ENCODE measurements at regions not wholly inside any gene's neighbourhood (a gene's known extent, or its start where the extent isn't known, plus 50 kb on each side); places are given as distances from the start of the nearest gene placed in this dataset.

DNA sequence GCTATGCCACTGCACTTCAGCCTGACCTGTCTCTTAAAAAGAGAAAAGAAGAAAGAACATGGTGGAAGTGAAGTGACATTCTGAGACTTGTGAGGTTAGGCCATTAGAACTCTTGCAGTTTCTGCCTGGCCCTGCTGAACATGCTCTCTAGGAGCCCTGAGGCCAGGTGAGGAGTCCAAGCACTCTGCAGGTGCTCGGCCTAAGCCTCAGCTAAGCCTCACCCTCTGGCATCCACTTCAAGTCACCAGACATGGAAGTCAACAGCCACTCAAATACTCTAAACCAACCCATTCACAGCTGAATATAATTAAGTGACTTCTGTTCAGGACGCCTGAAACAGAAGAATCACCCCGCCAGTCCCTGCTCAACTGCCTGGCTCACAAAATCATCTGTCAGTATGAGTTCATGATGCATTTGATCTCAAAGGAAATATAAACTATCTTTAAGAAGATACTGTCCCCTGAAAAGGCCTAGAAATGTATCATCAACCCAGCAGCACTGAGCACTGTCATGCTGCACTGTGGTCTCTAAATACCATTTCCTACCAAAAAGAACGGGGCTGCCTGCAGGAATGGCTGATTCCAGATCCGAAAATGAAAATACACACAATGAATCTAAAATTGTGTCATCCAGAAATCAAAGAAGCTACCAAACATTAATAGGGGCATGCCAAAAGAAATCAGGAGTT is 118.8 kb downstream of the PSMG1 start:
- Histone ChIP-seq H3K4me1 (ENCODE audit: insufficient read depth, low read length) (no peaks in the 10 kb centered on the region), H3T11ph (ENCODE audit: low read length) (no peak overlapping the region)
- no peak for DNase-seq

More for the DNA sequence above, 118.8 kb downstream of the PSMG1 start:
- Histone ChIP-seq H3K14ac (ENCODE audit: insufficient read depth, low read length) (no peak overlapping the region), H4K5ac (ENCODE audit: insufficient read length, low read depth, low read length) (no peak overlapping the region), H2BK5ac (ENCODE audit: insufficient read length, low read length) (no peak overlapping the region), H2BK120ac (ENCODE audit: low read depth, low read length, poor library complexity, severe bottlenecking) (no peak overlapping the region), H2AK5ac (ENCODE audit: insufficient read length, low read length) (no peak overlapping the region), H2AFZ (ENCODE audit: low read length) (no peak overlapping the region), H4K8ac (replicated peaks; ENCODE audit: insufficient read length, low read depth, low read length) (no peak overlapping the region), H3K79me1 (ENCODE audit: insufficient read depth, low read depth, low read length, poor library complexity, severe bottlenecking) (no peaks in the 10 kb centered on the region), H3K4ac (ENCODE audit: low read depth, low read length) (no peak overlapping the region), H3K27me3 (ENCODE audit: insufficient read depth, low read length) (no peaks in the 10 kb centered on the region), H3K23me2 (ENCODE audit: insufficient read length, low read depth, low read length, poor library complexity, severe bottlenecking) (no peaks in the 10 kb centered on the region), H3K18ac (ENCODE audit: insufficient read length, low read depth, low read length) (no peak overlapping the region), H2BK15ac (ENCODE audit: low read depth, low read length) (no peak overlapping the region), H3K9me3 (ENCODE audit: control insufficient read depth, low read depth, low read length) (no peaks in the 10 kb centered on the region), H3K4me2 (ENCODE audit: insufficient read depth, insufficient read length, low read length) (no peak overlapping the region), H3K27ac (ENCODE audit: insufficient read length, low read depth, low read length) (no peak overlapping the region), H2BK20ac (ENCODE audit: low read depth, low read length, poor library complexity, severe bottlenecking) (no peak overlapping the region), H3K23ac (ENCODE audit: insufficient read length, low read depth, low read length) (no peak overlapping the region), H4K91ac (ENCODE audit: insufficient read length, low read depth, low read length) (no peak overlapping the region), H3K79me2 (ENCODE audit: insufficient read depth, low read length) (no peaks in the 10 kb centered on the region), H3K56ac (ENCODE audit: insufficient read length, low read depth, low read length) (no peak overlapping the region), H4K20me1 (ENCODE audit: control insufficient read depth, insufficient read depth, insufficient read length) (no peaks in the 10 kb centered on the region), H2BK12ac (ENCODE audit: insufficient read length, low read depth, low read length) (no peak overlapping the region), H3K9ac (ENCODE audit: extremely low read depth, insufficient read length, low read length) (no peak overlapping the region)
- Mint-ChIP-seq H3K9me3 (peaks cover 19 to 26% of the 10 kb centered on the region in 2 experiments), H3K4me3 (no peak overlapping the region), H3K36me3 (ENCODE audit: insufficient read depth in 1 of 3, low read depth in 3 of 3) (peaks cover 4 to 17% (median 5%) of the 10 kb centered on the region in 3 experiments; a peak in 6 of 7 replicates), H3K27ac (no peak overlapping the region), H3K4me1 (peaks cover 4 to 6% of the 10 kb centered on the region in 2 experiments; a peak in 3 of 4 replicates), H3K27me3 (ENCODE audit: low read depth) (peaks cover 4% of the 10 kb centered on the region)
- TF ChIP-seq, protein P1, sequence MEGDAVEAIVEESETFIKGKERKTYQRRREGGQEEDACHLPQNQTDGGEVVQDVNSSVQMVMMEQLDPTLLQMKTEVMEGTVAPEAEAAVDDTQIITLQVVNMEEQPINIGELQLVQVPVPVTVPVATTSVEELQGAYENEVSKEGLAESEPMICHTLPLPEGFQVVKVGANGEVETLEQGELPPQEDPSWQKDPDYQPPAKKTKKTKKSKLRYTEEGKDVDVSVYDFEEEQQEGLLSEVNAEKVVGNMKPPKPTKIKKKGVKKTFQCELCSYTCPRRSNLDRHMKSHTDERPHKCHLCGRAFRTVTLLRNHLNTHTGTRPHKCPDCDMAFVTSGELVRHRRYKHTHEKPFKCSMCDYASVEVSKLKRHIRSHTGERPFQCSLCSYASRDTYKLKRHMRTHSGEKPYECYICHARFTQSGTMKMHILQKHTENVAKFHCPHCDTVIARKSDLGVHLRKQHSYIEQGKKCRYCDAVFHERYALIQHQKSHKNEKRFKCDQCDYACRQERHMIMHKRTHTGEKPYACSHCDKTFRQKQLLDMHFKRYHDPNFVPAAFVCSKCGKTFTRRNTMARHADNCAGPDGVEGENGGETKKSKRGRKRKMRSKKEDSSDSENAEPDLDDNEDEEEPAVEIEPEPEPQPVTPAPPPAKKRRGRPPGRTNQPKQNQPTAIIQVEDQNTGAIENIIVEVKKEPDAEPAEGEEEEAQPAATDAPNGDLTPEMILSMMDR (conservative IDR thresholded peaks at IDR 0.05) = no peak
- WGBS (ENCODE audit: extremely low coverage, insufficient read length, low lambda C conversion rate) = no CpG with 5 or more reads among the region's 5 CpGs
